ENCODE measurements at regions not wholly inside any gene's neighbourhood (a gene's known extent, or its start where the extent isn't known, plus 50 kb on each side); places are given as distances from the start of the nearest gene placed in this dataset.

DNA sequence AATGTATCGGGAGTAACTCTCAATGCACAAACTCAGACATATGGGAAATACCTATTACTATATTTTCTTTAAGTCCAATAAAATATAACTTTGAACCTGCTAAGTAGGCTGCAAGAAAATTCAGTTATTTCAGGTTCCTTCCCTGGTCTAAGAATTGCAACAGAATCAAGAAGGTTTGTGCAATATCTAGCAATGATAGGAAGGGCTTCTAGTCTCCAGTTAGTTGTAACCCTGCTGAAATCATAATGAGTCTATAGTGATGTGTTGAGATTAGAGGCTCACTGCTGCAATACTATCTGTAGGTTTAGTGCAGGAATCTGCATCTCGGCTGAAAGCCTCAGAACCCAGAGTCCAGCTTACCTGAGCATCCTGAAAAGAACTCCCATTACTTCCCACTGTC lies 110.5 kb downstream of the PMP22 start:
- TF ChIP-seq POLR2A (IDR thresholded peaks at IDR 0.05; ENCODE audit: low read length) = no peak
- TF ChIP-seq GATA1 (IDR thresholded peaks at IDR 0.05; ENCODE audit: low read depth, low read length) = no peak
